Neuron (in vitro differentiated cells): ENCODE measurements at regions not wholly inside any gene's neighbourhood (a gene's known extent, or its start where the extent isn't known, plus 50 kb on each side); places are given as distances from the start of the nearest gene placed in this dataset.

Source experiments
- H2AFZ ChIP-seq: one replicate; pipeline ENCODE4 v1.6.1; 2013; ENCODE audit warnings: low read depth, mild to moderate bottlenecking, inconsistent platforms, low read length, moderate library complexity
- H3K27me3 ChIP-seq: one replicate; pipeline ENCODE4 v1.6.1; 2013; ENCODE audit warnings: low read length; ENCODE audit not compliant: insufficient read depth
- H3K36me3 ChIP-seq: one replicate; pipeline ENCODE4 v1.6.1; 2013; ENCODE audit warnings: low read length; ENCODE audit not compliant: insufficient read depth
- H3K4me1 ChIP-seq: one replicate; pipeline ENCODE4 v1.6.1; 2013; ENCODE audit warnings: low read length; ENCODE audit not compliant: insufficient read depth
- H3K4me3 ChIP-seq: 2 replicates; pipeline ENCODE4 v1.5.1; 2013; ENCODE audit warnings: mild to moderate bottlenecking, low read length, moderate library complexity
- H3K9me3 ChIP-seq: one replicate; pipeline ENCODE4 v1.6.1; 2013; ENCODE audit warnings: low read length

- H2AFZ ChIP-seq = no peak overlapping the region
- no peaks in the 10 kb centered on the region for H3K36me3 ChIP-seq
- no peak overlapping the region for H3K4me3 ChIP-seq
- H3K9me3 ChIP-seq = no peaks in the 10 kb centered on the region
- no peaks in the 10 kb centered on the region for H3K27me3 ChIP-seq
- no peaks in the 10 kb centered on the region for H3K4me1 ChIP-seq
Observed at GRCh38 chr1:13956393-13956792, 256.4 kb downstream of the PRDM2 start.

GRCh38 chr1:13960375-13960987 lies 260.5 kb downstream of the PRDM2 start:
- no peaks in the 10 kb centered on the region for H3K9me3 ChIP-seq
- H3K4me1 ChIP-seq = no peaks in the 10 kb centered on the region
- no peak overlapping the region for H2AFZ ChIP-seq
- no peaks in the 10 kb centered on the region for H3K27me3 ChIP-seq
- no peaks in the 10 kb centered on the region for H3K36me3 ChIP-seq
- H3K4me3 ChIP-seq = no peak overlapping the region

- H2AFZ ChIP-seq = no peak overlapping the region
- no peak overlapping the region for H3K4me3 ChIP-seq
- H3K27me3 ChIP-seq = no peaks in the 10 kb centered on the region
- H3K4me1 ChIP-seq = no peaks in the 10 kb centered on the region
- no peaks in the 10 kb centered on the region for H3K9me3 ChIP-seq
- no peaks in the 10 kb centered on the region for H3K36me3 ChIP-seq
Observed at GRCh38 chr1:13964768-13965167, 264.8 kb downstream of the PRDM2 start.

GRCh38 chr1:13965770-13966398 lies 265.9 kb downstream of the PRDM2 start:
- Histone ChIP-seq H3K27me3 (no peaks in the 10 kb centered on the region), H3K4me3 (no peak overlapping the region), H3K4me1 (no peaks in the 10 kb centered on the region), H2AFZ (no peak overlapping the region), H3K9me3 (no peaks in the 10 kb centered on the region), H3K36me3 (no peaks in the 10 kb centered on the region)

GRCh38 chr1:13967707-13968106 lies 267.7 kb downstream of the PRDM2 start:
- Histone ChIP-seq H3K4me1 (no peaks in the 10 kb centered on the region), H3K9me3 (no peaks in the 10 kb centered on the region), H2AFZ (no peak overlapping the region), H3K36me3 (no peaks in the 10 kb centered on the region), H3K4me3 (no peak overlapping the region), H3K27me3 (no peaks in the 10 kb centered on the region)

GRCh38 chr1:13968361-13968760 lies 268.4 kb downstream of the PRDM2 start:
- Histone ChIP-seq H3K4me3 (no peak overlapping the region), H3K27me3 (peaks cover under 1% of the 10 kb centered on the region), H3K36me3 (no peaks in the 10 kb centered on the region), H3K4me1 (no peaks in the 10 kb centered on the region), H2AFZ (no peak overlapping the region), H3K9me3 (no peaks in the 10 kb centered on the region)

GRCh38 chr1:13970631-13971247 lies 270.8 kb downstream of the PRDM2 start:
- Histone ChIP-seq H3K9me3 (no peaks in the 10 kb centered on the region), H3K36me3 (no peaks in the 10 kb centered on the region), H3K4me3 (no peak overlapping the region), H2AFZ (no peak overlapping the region), H3K27me3 (peaks cover 7% of the 10 kb centered on the region), H3K4me1 (no peaks in the 10 kb centered on the region)

- H3K9me3 ChIP-seq = no peaks in the 10 kb centered on the region
- H3K36me3 ChIP-seq = no peaks in the 10 kb centered on the region
- H3K4me3 ChIP-seq = no peak overlapping the region
- H3K27me3 ChIP-seq = peaks cover 7% of the 10 kb centered on the region
- no peak overlapping the region for H2AFZ ChIP-seq
- H3K4me1 ChIP-seq = no peaks in the 10 kb centered on the region
Observed at GRCh38 chr1:13976485-13976884, 276.5 kb downstream of the PRDM2 start.

- Histone ChIP-seq H3K27me3 (no peaks in the 10 kb centered on the region), H3K9me3 (peaks cover 2% of the 10 kb centered on the region), H3K36me3 (no peaks in the 10 kb centered on the region), H3K4me3 (no peak overlapping the region), H2AFZ (no peak overlapping the region), H3K4me1 (no peaks in the 10 kb centered on the region)
Observed at GRCh38 chr1:13981142-13981541, 281.2 kb downstream of the PRDM2 start.

- Histone ChIP-seq H3K9me3 (peaks cover 2% of the 10 kb centered on the region), H3K4me3 (no peak overlapping the region), H3K4me1 (no peaks in the 10 kb centered on the region), H3K36me3 (no peaks in the 10 kb centered on the region), H3K27me3 (no peaks in the 10 kb centered on the region), H2AFZ (no peak overlapping the region)
Observed at GRCh38 chr1:13983393-13983792, 283.4 kb downstream of the PRDM2 start.

GRCh38 chr1:13990939-13991338 lies 291.0 kb downstream of the PRDM2 start:
- Histone ChIP-seq H3K36me3 (no peaks in the 10 kb centered on the region), H3K4me1 (peaks cover 15% of the 10 kb centered on the region), H3K4me3 (no peak overlapping the region), H3K27me3 (no peaks in the 10 kb centered on the region), H3K9me3 (peaks cover 2% of the 10 kb centered on the region), H2AFZ (no peak overlapping the region)

- Histone ChIP-seq H3K36me3 (no peaks in the 10 kb centered on the region), H3K27me3 (no peaks in the 10 kb centered on the region), H3K4me3 (no peak overlapping the region), H3K9me3 (peaks cover 2% of the 10 kb centered on the region), H3K4me1 (peaks cover 15% of the 10 kb centered on the region), H2AFZ (no peak overlapping the region)
Observed at GRCh38 chr1:13992489-13993285, 292.7 kb downstream of the PRDM2 start.

- Histone ChIP-seq H3K4me3 (no peak overlapping the region), H3K9me3 (peaks cover 2% of the 10 kb centered on the region), H3K27me3 (no peaks in the 10 kb centered on the region), H2AFZ (no peak overlapping the region), H3K4me1 (peaks cover 15% of the 10 kb centered on the region), H3K36me3 (no peaks in the 10 kb centered on the region)
Observed at GRCh38 chr1:13994386-13994785, 294.4 kb downstream of the PRDM2 start.
